HL-60 (cell line): ENCODE measurements at regions not wholly inside any gene's neighbourhood (a gene's known extent, or its start where the extent isn't known, plus 50 kb on each side); places are given as distances from the start of the nearest gene placed in this dataset.

Source experiments
- GABPA ChIP-seq: IDR thresholded peaks from 2 replicates; pipeline ENCODE4 v1.6.1; 2012; ENCODE audit warnings: low read depth
- POLR2AphosphoS5 ChIP-seq: IDR thresholded peaks from 2 replicates; pipeline ENCODE4 v1.6.1; 2012; ENCODE audit warnings: low read depth
- TF ChIP-seq, protein P1 (sequence below): IDR thresholded peaks from one replicate; pipeline ENCODE4 v1.5.1; 2011; ENCODE audit warnings: low read length, control low read depth, inconsistent platforms; ENCODE audit not compliant: insufficient read depth

GRCh38 chr7:153521370-153521769 is 530.8 kb upstream of the DPP6 start:
- TF ChIP-seq, protein P1, sequence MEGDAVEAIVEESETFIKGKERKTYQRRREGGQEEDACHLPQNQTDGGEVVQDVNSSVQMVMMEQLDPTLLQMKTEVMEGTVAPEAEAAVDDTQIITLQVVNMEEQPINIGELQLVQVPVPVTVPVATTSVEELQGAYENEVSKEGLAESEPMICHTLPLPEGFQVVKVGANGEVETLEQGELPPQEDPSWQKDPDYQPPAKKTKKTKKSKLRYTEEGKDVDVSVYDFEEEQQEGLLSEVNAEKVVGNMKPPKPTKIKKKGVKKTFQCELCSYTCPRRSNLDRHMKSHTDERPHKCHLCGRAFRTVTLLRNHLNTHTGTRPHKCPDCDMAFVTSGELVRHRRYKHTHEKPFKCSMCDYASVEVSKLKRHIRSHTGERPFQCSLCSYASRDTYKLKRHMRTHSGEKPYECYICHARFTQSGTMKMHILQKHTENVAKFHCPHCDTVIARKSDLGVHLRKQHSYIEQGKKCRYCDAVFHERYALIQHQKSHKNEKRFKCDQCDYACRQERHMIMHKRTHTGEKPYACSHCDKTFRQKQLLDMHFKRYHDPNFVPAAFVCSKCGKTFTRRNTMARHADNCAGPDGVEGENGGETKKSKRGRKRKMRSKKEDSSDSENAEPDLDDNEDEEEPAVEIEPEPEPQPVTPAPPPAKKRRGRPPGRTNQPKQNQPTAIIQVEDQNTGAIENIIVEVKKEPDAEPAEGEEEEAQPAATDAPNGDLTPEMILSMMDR, result no peak
- TF ChIP-seq GABPA (no peak), POLR2AphosphoS5 (no peak)
